CD14-positive monocyte (primary cell): ENCODE measurements at regions not wholly inside any gene's neighbourhood (a gene's known extent, or its start where the extent isn't known, plus 50 kb on each side); places are given as distances from the start of the nearest gene placed in this dataset.

Experiments
- DNase-seq, 3 donors: peaks; one replicate each; pipeline ENCODE4 v3.0.0-alpha.2; 2011 to 2022
- H2AFZ ChIP-seq: 2 replicates; pipeline ENCODE4 v1.6.0; 2012; ENCODE audit warnings: mild to moderate bottlenecking, low read depth, low read length, inconsistent platforms; ENCODE audit not compliant: insufficient read depth, poor library complexity, severe bottlenecking
- H3K27ac ChIP-seq, 2 donors: 1 replicate in 1 of 2; 2 replicates in 1 of 2; pipeline ENCODE4 v1.5.1; 2012 to 2013; ENCODE audit warnings: low read length in 2 of 2, control low read depth in 1 of 2, inconsistent platforms in 1 of 2, low read depth in 1 of 2, mild to moderate bottlenecking in 1 of 2
- H3K27me3 ChIP-seq, 2 donors: one replicate each; pipeline versions ENCODE4 v1.6.0 to v1.6.1; 2011 to 2013; ENCODE audit warnings: low read length in 2 of 2; ENCODE audit not compliant: control insufficient read depth in 2 of 2, insufficient read depth in 2 of 2
- H3K36me3 ChIP-seq, 2 donors: replicated peaks in 1 of 2; 1 replicate in 1 of 2; 2 replicates in 1 of 2; pipeline versions ENCODE4 v1.5.1 to v1.6.1; 2012 to 2013; ENCODE audit warnings: low read length in 2 of 2, control low read depth in 1 of 2, inconsistent platforms in 1 of 2, mild to moderate bottlenecking in 1 of 2; ENCODE audit not compliant: insufficient read depth in 2 of 2, control insufficient read depth in 1 of 2
- H3K4me1 ChIP-seq, 2 donors: 1 replicate in 1 of 2; 2 replicates in 1 of 2; pipeline versions ENCODE4 v1.5.1 to v1.6.1; 2012 to 2013; ENCODE audit warnings: low read length in 2 of 2, control low read depth in 1 of 2, inconsistent platforms in 1 of 2, mild to moderate bottlenecking in 1 of 2, moderate library complexity in 1 of 2; ENCODE audit not compliant: insufficient read depth in 2 of 2, control insufficient read depth in 1 of 2
- H3K4me2 ChIP-seq: replicated peaks from 2 replicates; pipeline ENCODE3; 2012; ENCODE audit warnings: low read length, moderate library complexity, mild to moderate bottlenecking; ENCODE audit not compliant: poor library complexity, severe bottlenecking; ENCODE audit errors: extremely low read depth
- H3K4me3 ChIP-seq, 3 experiments: fragments of 200-600 bp in 1 of 3; sonication (generic) in 1 of 3; replicated peaks in 1 of 3; 1 replicate in 2 of 3; 2 replicates in 1 of 3; pipeline ENCODE4 v1.5.1; 2011 to 2013; ENCODE audit warnings: low read length in 3 of 3, mild to moderate bottlenecking in 3 of 3, control low read depth in 2 of 3, low read depth in 2 of 3, inconsistent platforms in 1 of 3, moderate library complexity in 1 of 3
- H3K79me2 ChIP-seq: 2 replicates; pipeline ENCODE4 v1.6.0; 2012; ENCODE audit warnings: mild to moderate bottlenecking, control low read depth, inconsistent platforms, low read length, moderate library complexity; ENCODE audit not compliant: insufficient read depth
- H3K9ac ChIP-seq: 2 replicates; pipeline ENCODE4 v1.6.0; 2017; ENCODE audit warnings: low read length, mild to moderate bottlenecking; ENCODE audit not compliant: insufficient read depth, poor library complexity, severe bottlenecking
- H3K9me3 ChIP-seq, 2 donors: replicated peaks in 1 of 2; 1 replicate in 1 of 2; 2 replicates in 1 of 2; pipeline versions ENCODE4 v1.5.1 to v1.6.1; 2012 to 2013; ENCODE audit warnings: low read length in 2 of 2, control low read depth in 1 of 2; ENCODE audit not compliant: control insufficient read depth in 1 of 2, insufficient read depth in 1 of 2
- H4K20me1 ChIP-seq: 2 replicates; pipeline ENCODE4 v1.6.0; 2012; ENCODE audit warnings: mild to moderate bottlenecking, low read length, control low read depth, moderate library complexity; ENCODE audit not compliant: insufficient read depth
- H3K27ac Mint-ChIP-seq, 7 donors: one replicate each; pipeline ENCODE4 v1.8.0; 2020; ENCODE audit warnings: mild to moderate bottlenecking in 7 of 7, mixed read lengths in 7 of 7, moderate library complexity in 6 of 7, inconsistent platforms in 2 of 7
- H3K27me3 Mint-ChIP-seq, 3 donors: one replicate each; pipeline ENCODE4 v1.8.0; 2021 to 2022; ENCODE audit warnings: low read depth in 3 of 3, mild to moderate bottlenecking in 3 of 3, mixed read lengths in 3 of 3, moderate library complexity in 3 of 3, inconsistent platforms in 1 of 3
- H3K36me3 Mint-ChIP-seq, 2 donors: one replicate each; pipeline ENCODE4 v1.8.0; 2020; ENCODE audit warnings: mixed read lengths in 2 of 2, inconsistent platforms in 1 of 2, mild to moderate bottlenecking in 1 of 2
- H3K4me1 Mint-ChIP-seq: one replicate; pipeline ENCODE4 v1.8.0; 2020; ENCODE audit warnings: mild to moderate bottlenecking, mixed read lengths
- H3K4me3 Mint-ChIP-seq, 2 donors: one replicate each; pipeline ENCODE4 v1.8.0; 2020; ENCODE audit warnings: mild to moderate bottlenecking in 2 of 2, mixed read lengths in 2 of 2, moderate library complexity in 1 of 2
- H3K9me3 Mint-ChIP-seq, 7 donors: one replicate each; pipeline ENCODE4 v1.8.0; 2020 to 2022; ENCODE audit warnings: mixed read lengths in 7 of 7, mild to moderate bottlenecking in 6 of 7, moderate library complexity in 6 of 7, inconsistent platforms in 2 of 7
- WGBS: methylation state at CpG from one replicate; pipeline ENCODE4 v1.1.5; 2013; ENCODE audit warnings: missing lambda C conversion rate; ENCODE audit not compliant: insufficient coverage; 5-methylcytosine and 5-hydroxymethylcytosine counted together
- intact Hi-C, 2 donors: fragments of 100-400 bp; cut with micrococcal nuclease; formaldehyde crosslinking; loops; one replicate each; pipeline versions ENCODE4 v1.15.0 to v1.15.1; 2023
- TF ChIP-seq, protein P1 (sequence below): fragments of 200-600 bp; IDR thresholded peaks from one replicate; pipeline ENCODE4 v1.8.0; 2022; ENCODE audit warnings: antibody characterized with exemption, mild to moderate bottlenecking

DNA sequence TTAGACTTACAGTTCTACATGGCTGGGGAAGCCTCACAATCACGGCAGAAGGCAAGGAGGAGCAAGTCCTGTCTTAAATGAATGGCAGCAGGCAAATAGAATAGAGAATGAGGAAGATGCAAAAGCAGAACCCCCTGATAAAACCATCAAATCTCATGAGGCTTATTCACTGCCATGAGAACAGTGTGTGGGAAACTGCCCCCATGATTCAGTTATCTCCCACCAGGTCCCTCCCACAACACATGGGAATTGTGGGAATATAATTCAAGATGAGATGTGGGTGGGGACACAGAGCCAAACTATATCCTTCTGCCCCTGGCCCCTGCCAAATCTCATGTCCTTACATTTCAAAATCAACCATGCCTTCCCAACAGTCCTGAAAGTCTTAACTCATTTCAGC, 367.1 kb downstream of the MED10 start:
- intact Hi-C loops = no loop called here
- H3K9me3 Mint-ChIP-seq = peaks cover 0 to 6% (median 0%) of the 10 kb centered on the region in 7 donors
- H4K20me1 ChIP-seq = no peaks in the 10 kb centered on the region
- peaks cover 0 to 4% of the 10 kb centered on the region in 2 donors for H3K9me3 ChIP-seq
- no peaks in the 10 kb centered on the region for H3K36me3 ChIP-seq
- no peaks in the 10 kb centered on the region for H3K36me3 Mint-ChIP-seq
- H3K4me1 ChIP-seq = no peaks in the 10 kb centered on the region
- no peaks in the 10 kb centered on the region for H3K79me2 ChIP-seq
- H3K4me3 ChIP-seq = no peak overlapping the region
- no peak overlapping the region for H3K9ac ChIP-seq
- H3K4me2 ChIP-seq = no peak overlapping the region
- no peaks in the 10 kb centered on the region for H3K27me3 ChIP-seq
- no peak overlapping the region for H3K27ac Mint-ChIP-seq
- no peak overlapping the region for H3K4me3 Mint-ChIP-seq
- DNase-seq = no peak
- TF ChIP-seq, protein P1, sequence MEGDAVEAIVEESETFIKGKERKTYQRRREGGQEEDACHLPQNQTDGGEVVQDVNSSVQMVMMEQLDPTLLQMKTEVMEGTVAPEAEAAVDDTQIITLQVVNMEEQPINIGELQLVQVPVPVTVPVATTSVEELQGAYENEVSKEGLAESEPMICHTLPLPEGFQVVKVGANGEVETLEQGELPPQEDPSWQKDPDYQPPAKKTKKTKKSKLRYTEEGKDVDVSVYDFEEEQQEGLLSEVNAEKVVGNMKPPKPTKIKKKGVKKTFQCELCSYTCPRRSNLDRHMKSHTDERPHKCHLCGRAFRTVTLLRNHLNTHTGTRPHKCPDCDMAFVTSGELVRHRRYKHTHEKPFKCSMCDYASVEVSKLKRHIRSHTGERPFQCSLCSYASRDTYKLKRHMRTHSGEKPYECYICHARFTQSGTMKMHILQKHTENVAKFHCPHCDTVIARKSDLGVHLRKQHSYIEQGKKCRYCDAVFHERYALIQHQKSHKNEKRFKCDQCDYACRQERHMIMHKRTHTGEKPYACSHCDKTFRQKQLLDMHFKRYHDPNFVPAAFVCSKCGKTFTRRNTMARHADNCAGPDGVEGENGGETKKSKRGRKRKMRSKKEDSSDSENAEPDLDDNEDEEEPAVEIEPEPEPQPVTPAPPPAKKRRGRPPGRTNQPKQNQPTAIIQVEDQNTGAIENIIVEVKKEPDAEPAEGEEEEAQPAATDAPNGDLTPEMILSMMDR = no peak
- peaks cover 0 to 2% (median 0%) of the 10 kb centered on the region in 3 donors for H3K27me3 Mint-ChIP-seq
- no peak overlapping the region for H2AFZ ChIP-seq
- no peak overlapping the region for H3K27ac ChIP-seq
- 83% methylated on average over 1 of the region's 1 CpG for WGBS
- H3K4me1 Mint-ChIP-seq = no peaks in the 10 kb centered on the region

DNA sequence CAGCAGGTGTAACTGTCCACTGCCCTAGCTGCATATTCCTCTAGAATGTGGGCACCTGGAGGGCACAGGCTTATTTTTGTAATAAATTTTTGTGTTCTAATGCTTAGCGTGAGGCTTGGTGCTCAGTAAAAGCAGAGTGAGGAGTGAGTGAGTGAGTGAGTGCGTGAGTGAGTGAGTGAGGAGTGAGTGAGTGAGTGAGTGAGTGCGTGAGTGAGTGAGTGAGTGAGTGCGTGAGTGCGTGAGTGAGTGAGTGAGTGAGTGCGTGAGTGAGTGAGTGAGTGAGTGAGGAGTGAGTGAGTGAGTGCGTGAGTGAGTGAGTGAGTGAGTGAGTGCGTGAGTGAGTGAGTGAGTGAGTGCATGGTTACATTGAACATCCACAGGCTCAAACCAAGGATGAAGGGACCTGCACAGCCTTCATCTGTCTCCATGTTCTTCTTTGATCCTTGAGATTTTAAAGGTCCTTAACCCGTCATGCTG, 371.5 kb downstream of the MED10 start:
- Histone ChIP-seq H3K4me1 (no peaks in the 10 kb centered on the region), H3K9ac (no peak overlapping the region), H3K9me3 (no peaks in the 10 kb centered on the region), H3K27me3 (no peaks in the 10 kb centered on the region), H3K36me3 (no peaks in the 10 kb centered on the region), H3K27ac (no peak overlapping the region), H3K4me2 (no peak overlapping the region), H4K20me1 (no peaks in the 10 kb centered on the region), H3K79me2 (no peaks in the 10 kb centered on the region), H3K4me3 (no peak overlapping the region), H2AFZ (no peak overlapping the region)
- intact Hi-C loops = no loop called here
- H3K27ac Mint-ChIP-seq = no peak overlapping the region
- DNase-seq = no peak
- peaks cover 0 to 2% (median 0%) of the 10 kb centered on the region in 3 donors for H3K27me3 Mint-ChIP-seq
- 94% methylated on average over 3 of the region's 9 CpGs for WGBS
- peaks cover 0 to 6% (median 2%) of the 10 kb centered on the region in 7 donors for H3K9me3 Mint-ChIP-seq
- TF ChIP-seq, protein P1 = no peak
- no peaks in the 10 kb centered on the region for H3K36me3 Mint-ChIP-seq
- H3K4me3 Mint-ChIP-seq = no peak overlapping the region
- no peaks in the 10 kb centered on the region for H3K4me1 Mint-ChIP-seq
